Nephron progenitor cell (in vitro differentiated cells): ENCODE measurements at regions not wholly inside any gene's neighbourhood (a gene's known extent, or its start where the extent isn't known, plus 50 kb on each side); places are given as distances from the start of the nearest gene placed in this dataset.

Source experiments
- DNase-seq: peaks from one replicate; pipeline ENCODE4 v3.0.0; 2021
- H3K27ac Mint-ChIP-seq: 2 replicates; pipeline ENCODE4 v1.8.0; 2021; ENCODE audit warnings: mild to moderate bottlenecking, moderate library complexity, mixed read lengths
- H3K27me3 Mint-ChIP-seq: 2 replicates; pipeline ENCODE4 v1.8.0; 2021; ENCODE audit warnings: mild to moderate bottlenecking, low read depth, mixed read lengths; ENCODE audit not compliant: poor library complexity
- H3K36me3 Mint-ChIP-seq: 2 replicates; pipeline ENCODE4 v1.8.0; 2021; ENCODE audit warnings: low read depth, mixed read lengths
- H3K4me1 Mint-ChIP-seq: 2 replicates; pipeline ENCODE4 v1.8.0; 2021; ENCODE audit warnings: mixed read lengths
- H3K4me3 Mint-ChIP-seq: 2 replicates; pipeline ENCODE4 v1.8.0; 2021; ENCODE audit warnings: mild to moderate bottlenecking, moderate library complexity, mixed read lengths
- H3K9me3 Mint-ChIP-seq: 2 replicates; pipeline ENCODE4 v1.8.0; 2021; ENCODE audit warnings: mild to moderate bottlenecking, moderate library complexity, mixed read lengths
- CTCF ChIP-seq: fragments of 200-600 bp; sonication (generic); IDR thresholded peaks from 2 replicates; pipeline ENCODE4 v1.5.0; 2021; ENCODE audit warnings: antibody characterized with exemption

GRCh38 chr7:54888067-54888733 lies 129.2 kb upstream of the SEC61G start:
- TF ChIP-seq CTCF: no peak
- H3K27ac Mint-ChIP-seq: no peak overlapping the region
- H3K4me3 Mint-ChIP-seq: peak overlapping the region; percentile 78
- peaks cover 10% of the 10 kb centered on the region for H3K4me1 Mint-ChIP-seq
- no peaks in the 10 kb centered on the region for H3K9me3 Mint-ChIP-seq
- peak; percentile 52 for DNase-seq
- H3K27me3 Mint-ChIP-seq: peaks cover 33% of the 10 kb centered on the region
- no peaks in the 10 kb centered on the region for H3K36me3 Mint-ChIP-seq

DNA sequence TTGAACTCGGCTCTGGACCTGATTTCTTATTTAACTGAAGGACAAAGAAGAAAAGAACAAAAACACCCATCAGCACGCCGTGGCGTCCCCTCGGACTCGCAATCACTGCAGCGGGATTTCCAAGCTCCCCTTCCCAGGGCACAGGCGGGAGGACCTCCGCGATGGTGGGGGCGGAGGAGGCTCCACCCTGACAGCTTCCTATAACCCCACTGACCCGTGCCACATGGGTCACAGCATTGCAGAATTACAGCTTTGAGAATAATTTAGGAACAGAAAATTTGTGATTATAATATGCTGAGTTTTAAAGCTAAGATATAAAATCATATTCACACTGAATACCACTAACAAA lies 129.7 kb upstream of the SEC61G start:
- no peak for TF ChIP-seq CTCF

GRCh38 chr7:54897891-54898290 lies 120.9 kb upstream of the EGFR start:
- peaks cover 7% of the 10 kb centered on the region for H3K4me1 Mint-ChIP-seq
- no peak overlapping the region for H3K4me3 Mint-ChIP-seq
- no peak for TF ChIP-seq CTCF

More for the DNA sequence above, 129.7 kb upstream of the SEC61G start:
- no peaks in the 10 kb centered on the region for H3K36me3 Mint-ChIP-seq
- H3K4me3 Mint-ChIP-seq: peak overlapping the region; percentile 78
- no peak overlapping the region for H3K27ac Mint-ChIP-seq
- H3K4me1 Mint-ChIP-seq: peaks cover 15% of the 10 kb centered on the region
- peaks cover 33% of the 10 kb centered on the region for H3K27me3 Mint-ChIP-seq
- DNase-seq: no peak
- H3K9me3 Mint-ChIP-seq: no peaks in the 10 kb centered on the region

GRCh38 chr7:54898659-54899340 lies 120.0 kb upstream of the EGFR start:
- no peaks in the 10 kb centered on the region for H3K9me3 Mint-ChIP-seq
- H3K4me3 Mint-ChIP-seq: no peak overlapping the region
- no peak overlapping the region for H3K27ac Mint-ChIP-seq
- no peaks in the 10 kb centered on the region for H3K36me3 Mint-ChIP-seq
- no peak for DNase-seq
- TF ChIP-seq CTCF: no peak
- H3K27me3 Mint-ChIP-seq: peaks cover 22% of the 10 kb centered on the region
- peaks cover under 1% of the 10 kb centered on the region for H3K4me1 Mint-ChIP-seq

More at GRCh38 chr7:54897891-54898290, 120.9 kb upstream of the EGFR start:
- Mint-ChIP-seq H3K36me3 (no peaks in the 10 kb centered on the region), H3K27ac (no peak overlapping the region), H3K27me3 (peaks cover 25% of the 10 kb centered on the region), H3K9me3 (no peaks in the 10 kb centered on the region)
- no peak for DNase-seq

DNA sequence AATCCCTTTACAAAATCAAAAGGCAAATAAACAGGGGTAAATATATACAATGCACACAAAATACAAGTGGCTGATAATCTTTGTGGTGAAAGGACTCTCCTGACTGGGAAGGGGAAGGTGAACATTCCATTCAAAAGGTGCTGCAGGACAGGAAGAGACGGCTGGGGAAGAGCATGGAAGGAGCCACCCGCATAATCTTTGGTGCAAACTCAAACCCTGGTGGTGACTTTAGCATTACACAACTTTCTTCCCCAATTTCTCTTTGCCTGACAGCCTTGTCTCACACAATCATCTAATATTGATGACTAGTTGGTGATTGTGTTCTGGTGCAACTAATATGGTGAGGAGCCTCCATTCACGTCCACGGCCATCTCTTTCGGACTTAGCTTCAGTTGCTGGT lies 117.0 kb upstream of the EGFR start:
- no peak for TF ChIP-seq CTCF
- H3K4me1 Mint-ChIP-seq: peaks cover 10% of the 10 kb centered on the region
- DNase-seq: no peak
- no peak overlapping the region for H3K4me3 Mint-ChIP-seq
- no peaks in the 10 kb centered on the region for H3K36me3 Mint-ChIP-seq
- no peaks in the 10 kb centered on the region for H3K9me3 Mint-ChIP-seq
- H3K27me3 Mint-ChIP-seq: peaks cover 12% of the 10 kb centered on the region
- no peak overlapping the region for H3K27ac Mint-ChIP-seq

- no peak for TF ChIP-seq CTCF
- Mint-ChIP-seq H3K36me3 (no peaks in the 10 kb centered on the region), H3K9me3 (no peaks in the 10 kb centered on the region), H3K27me3 (peaks cover 5% of the 10 kb centered on the region), H3K4me1 (peaks cover 10% of the 10 kb centered on the region), H3K4me3 (no peak overlapping the region), H3K27ac (no peak overlapping the region)
- no peak for DNase-seq
These were observed 114.7 kb upstream of the EGFR start for GRCh38 chr7:54904130-54904529.
